ENCODE measurements at regions not wholly inside any gene's neighbourhood (a gene's known extent, or its start where the extent isn't known, plus 50 kb on each side); places are given as distances from the start of the nearest gene placed in this dataset.

- Mint-ChIP-seq H3K36me3 (no peaks in the 10 kb centered on the region), H3K27ac (no peak overlapping the region), H3K4me1 (peaks cover 9% of the 10 kb centered on the region), H3K9me3 (no peaks in the 10 kb centered on the region), H3K27me3 (ENCODE audit: low read depth) (no peaks in the 10 kb centered on the region), H3K4me3 (no peak overlapping the region)
- ATAC-seq (no peak), DNase-seq (ENCODE audit: low spot score) (no peak)
- POLR2A ChIA-PET = no interaction called here
- TF ChIP-seq ZSCAN18 (CRISPR knock-in tag; IDR thresholded peaks at IDR 0.05) (no peak), NFE2L1 (CRISPR knock-in tag; IDR thresholded peaks at IDR 0.05) (no peak), HMGA2 (CRISPR knock-in tag; IDR thresholded peaks at IDR 0.05) (no peak), ZBTB43 (CRISPR knock-in tag; IDR thresholded peaks at IDR 0.05) (no peak), MAX (CRISPR knock-in tag; IDR thresholded peaks at IDR 0.05) (no peak), ATF1 (CRISPR knock-in tag; IDR thresholded peaks at IDR 0.05) (no peak), GABPB1 (CRISPR knock-in tag; IDR thresholded peaks at IDR 0.05) (no peak), NR2C2 (CRISPR knock-in tag; IDR thresholded peaks at IDR 0.05) (no peak), ZNF512 (CRISPR knock-in tag; IDR thresholded peaks at IDR 0.05; ENCODE audit: borderline replicate concordance) (no peak), MYBL2 (CRISPR knock-in tag; IDR thresholded peaks at IDR 0.05) (no peak), ZNF121 (CRISPR knock-in tag; IDR thresholded peaks at IDR 0.05) (no peak), SMAD4 (CRISPR knock-in tag; IDR thresholded peaks at IDR 0.05) (no peak), RELA (CRISPR knock-in tag; IDR thresholded peaks at IDR 0.05; ENCODE audit: borderline replicate concordance) (no peak)
- CTCF ChIA-PET = no interaction called here
Observed at GRCh38 chr14:38745861-38746260, 357.2 kb downstream of the SEC23A start.

GRCh38 chr14:38743966-38744584 is 359.0 kb downstream of the SEC23A start:
- no peak for DNase-seq (ENCODE audit: low spot score)
- no peak overlapping the region for H3K27ac Mint-ChIP-seq
- POLR2A ChIA-PET = no interaction called here
- CTCF ChIA-PET = interaction anchor here (1.8 kb wide), 1 partner anchor 22 kb away, joined by 5 read pairs; no protein-coding TSS in a partner anchor
- ATAC-seq = no peak
- no peaks in the 10 kb centered on the region for H3K27me3 Mint-ChIP-seq (ENCODE audit: low read depth)
- H3K36me3 Mint-ChIP-seq = no peaks in the 10 kb centered on the region
- peaks cover 3% of the 10 kb centered on the region for H3K4me1 Mint-ChIP-seq
- no peak overlapping the region for H3K4me3 Mint-ChIP-seq
- H3K9me3 Mint-ChIP-seq = no peaks in the 10 kb centered on the region
- TF ChIP-seq MXD4 (CRISPR knock-in tag; IDR thresholded peaks at IDR 0.05; ENCODE audit: borderline replicate concordance) = no peak
- no peak for TF ChIP-seq HMGA2 (CRISPR knock-in tag; IDR thresholded peaks at IDR 0.05)
- TF ChIP-seq FOXP1 (CRISPR knock-in tag; IDR thresholded peaks at IDR 0.05; ENCODE audit: borderline replicate concordance) = no peak
- no peak for TF ChIP-seq IRF1 (CRISPR knock-in tag; IDR thresholded peaks at IDR 0.05)
- TF ChIP-seq PREB (CRISPR knock-in tag; IDR thresholded peaks at IDR 0.05; ENCODE audit: borderline replicate concordance) = no peak
- no peak for TF ChIP-seq AFF4 (CRISPR knock-in tag; IDR thresholded peaks at IDR 0.05; ENCODE audit: borderline replicate concordance)
- no peak for TF ChIP-seq ZNF396 (CRISPR knock-in tag; IDR thresholded peaks at IDR 0.05; ENCODE audit: borderline replicate concordance)
- TF ChIP-seq ZNF281 (CRISPR knock-in tag; IDR thresholded peaks at IDR 0.05) = no peak
- no peak for TF ChIP-seq IRF2 (CRISPR knock-in tag; IDR thresholded peaks at IDR 0.05; ENCODE audit: borderline replicate concordance, low read depth)

All from WTC11 (cell line).